ENCODE measurements at regions not wholly inside any gene's neighbourhood (a gene's known extent, or its start where the extent isn't known, plus 50 kb on each side); places are given as distances from the start of the nearest gene placed in this dataset.

- no peak for ATAC-seq
- DNase-seq, result no peak
These were observed 95.1 kb upstream of the SALL3 start for GRCh38 chr18:78884502-78884901.

- no peak for DNase-seq
- no peak for ATAC-seq
These were observed 90.4 kb upstream of the SALL3 start for GRCh38 chr18:78889250-78889649.

GRCh38 chr18:78890388-78890787, 89.2 kb upstream of the SALL3 start:
- ATAC-seq, result no peak
- DNase-seq, result no peak

GRCh38 chr18:78891185-78891762, 88.3 kb upstream of the SALL3 start:
- ATAC-seq, result no peak

GRCh38 chr18:78892177-78892576, 87.4 kb upstream of the SALL3 start:
- no peak for ATAC-seq
- DNase-seq, result no peak

More at GRCh38 chr18:78891185-78891762, 88.3 kb upstream of the SALL3 start:
- DNase-seq, result no peak

- DNase-seq, result no peak
- ATAC-seq, result no peak
These were observed 86.9 kb upstream of the SALL3 start for GRCh38 chr18:78892721-78893120.

- ATAC-seq, result no peak
- no peak for DNase-seq
These were observed 86.2 kb upstream of the SALL3 start for GRCh38 chr18:78893281-78894032.

GRCh38 chr18:78894033-78894305, 85.6 kb upstream of the SALL3 start:
- DNase-seq (no peak), ATAC-seq (no peak)

- DNase-seq, result no peak
- ATAC-seq, result no peak
These were observed 84.2 kb upstream of the SALL3 start for GRCh38 chr18:78895207-78896001.

GRCh38 chr18:78896111-78896905, 83.3 kb upstream of the SALL3 start:
- DNase-seq, result no peak
- ATAC-seq, result no peak

GRCh38 chr18:78898066-78898465, 81.6 kb upstream of the SALL3 start:
- ATAC-seq, result no peak

GRCh38 chr18:78898635-78899034, 81.0 kb upstream of the SALL3 start:
- no peak for ATAC-seq
- no peak for DNase-seq

More at GRCh38 chr18:78898066-78898465, 81.6 kb upstream of the SALL3 start:
- DNase-seq, result no peak

GRCh38 chr18:78899241-78899640, 80.4 kb upstream of the SALL3 start:
- DNase-seq, result no peak
- ATAC-seq, result no peak

- ATAC-seq, result no peak
These were observed 78.4 kb upstream of the SALL3 start for GRCh38 chr18:78900938-78901909.

GRCh38 chr18:78901923-78902794, 77.5 kb upstream of the SALL3 start:
- DNase-seq, result no peak

More at GRCh38 chr18:78900938-78901909, 78.4 kb upstream of the SALL3 start:
- DNase-seq, result no peak

GRCh38 chr18:78902795-78903435, 76.7 kb upstream of the SALL3 start:
- DNase-seq (no peak), ATAC-seq (no peak)

More at GRCh38 chr18:78901923-78902794, 77.5 kb upstream of the SALL3 start:
- no peak for ATAC-seq

- ATAC-seq (no peak), DNase-seq (no peak)
These were observed 76.0 kb upstream of the SALL3 start for GRCh38 chr18:78903436-78904178.

- ATAC-seq (peak; percentile 23), DNase-seq (no peak)
These were observed 75.5 kb upstream of the SALL3 start for GRCh38 chr18:78904179-78904531.

- no peak for ATAC-seq
- DNase-seq, result no peak
These were observed 74.3 kb upstream of the SALL3 start for GRCh38 chr18:78905334-78905733.
